ENCODE measurements at regions not wholly inside any gene's neighbourhood (a gene's known extent, or its start where the extent isn't known, plus 50 kb on each side); places are given as distances from the start of the nearest gene placed in this dataset.

GRCh38 chr6:80939898-80940297 lies 812.6 kb downstream of the TENT5A start:
- ChIA-PET CTCF (no interaction called here), RAD21 (ENCODE audit: unreplicated experiment) (no interaction called here), POLR2A (no interaction called here), SMC1A (ENCODE audit: uncharacterized antibody, unreplicated experiment) (no interaction called here)
- H2AFZ ChIP-seq (ENCODE audit: control insufficient read depth, low read depth, low read length), result no peak overlapping the region
- no peaks in the 10 kb centered on the region for H3K79me2 ChIP-seq (ENCODE audit: control insufficient read depth, insufficient read depth, low read length)
- no peaks in the 10 kb centered on the region for H3K9me3 ChIP-seq (replicated peaks; ENCODE audit: control insufficient read depth, insufficient read depth, low read length)
- no peaks in the 10 kb centered on the region for H3K27me3 ChIP-seq (replicated peaks in 1 of 2; ENCODE audit: control insufficient read depth in 2 of 2, insufficient read depth in 2 of 2, low read length in 1 of 2)
- FAIRE-seq (no peak), ATAC-seq (no peak), DNase-seq (ENCODE audit: low read depth, low spot score) (no peak)
- no peak overlapping the region for H3K27ac ChIP-seq (ENCODE audit: control insufficient read depth, insufficient read depth)
- BruUV-seq (replicated peaks), result no TSS peak
- H3K9ac ChIP-seq (ENCODE audit: control insufficient read depth, insufficient read depth, low read length), result no peak overlapping the region
- intact Hi-C loops (cut with micrococcal nuclease; ENCODE audit: unreplicated experiment) (no loop called here), in situ Hi-C loops (cut with MboI) (no loop called here)
- H4K20me1 ChIP-seq (ENCODE audit: control insufficient read depth, insufficient read depth), result no peaks in the 10 kb centered on the region
- H3K4me1 ChIP-seq (ENCODE audit: control insufficient read depth, insufficient read depth, low read length), result no peaks in the 10 kb centered on the region
- no peak overlapping the region for H3K4me2 ChIP-seq (ENCODE audit: control insufficient read depth, insufficient read depth)
- no peak overlapping the region for H3K4me3 ChIP-seq
- no peaks in the 10 kb centered on the region for H3K36me3 ChIP-seq (ENCODE audit: control insufficient read depth in 2 of 2, insufficient read depth in 2 of 2, low read length in 1 of 2)
- TF ChIP-seq NFYA (IDR thresholded peaks at IDR 0.05; ENCODE audit: borderline replicate concordance, low read depth, low read length) (no peak), CEBPB (IDR thresholded peaks at IDR 0.05; ENCODE audit: borderline replicate concordance in 1 of 2, low read depth in 2 of 2, low read length in 2 of 2) (no peak), POU2F2 (IDR thresholded peaks at IDR 0.05; ENCODE audit: borderline replicate concordance, low read depth, low read length) (no peak)
- TF ChIP-seq, protein P1, sequence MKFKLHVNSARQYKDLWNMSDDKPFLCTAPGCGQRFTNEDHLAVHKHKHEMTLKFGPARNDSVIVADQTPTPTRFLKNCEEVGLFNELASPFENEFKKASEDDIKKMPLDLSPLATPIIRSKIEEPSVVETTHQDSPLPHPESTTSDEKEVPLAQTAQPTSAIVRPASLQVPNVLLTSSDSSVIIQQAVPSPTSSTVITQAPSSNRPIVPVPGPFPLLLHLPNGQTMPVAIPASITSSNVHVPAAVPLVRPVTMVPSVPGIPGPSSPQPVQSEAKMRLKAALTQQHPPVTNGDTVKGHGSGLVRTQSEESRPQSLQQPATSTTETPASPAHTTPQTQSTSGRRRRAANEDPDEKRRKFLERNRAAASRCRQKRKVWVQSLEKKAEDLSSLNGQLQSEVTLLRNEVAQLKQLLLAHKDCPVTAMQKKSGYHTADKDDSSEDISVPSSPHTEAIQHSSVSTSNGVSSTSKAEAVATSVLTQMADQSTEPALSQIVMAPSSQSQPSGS (IDR thresholded peaks at IDR 0.05; ENCODE audit: low read length), result no peak

- BruUV-seq (replicated peaks), result no TSS peak
- ChIA-PET SMC1A (ENCODE audit: uncharacterized antibody, unreplicated experiment) (no interaction called here), RAD21 (ENCODE audit: unreplicated experiment) (no interaction called here), POLR2A (no interaction called here), CTCF (no interaction called here)
- Histone ChIP-seq H3K79me2 (ENCODE audit: control insufficient read depth, insufficient read depth, low read length) (no peaks in the 10 kb centered on the region), H3K36me3 (ENCODE audit: control insufficient read depth in 2 of 2, insufficient read depth in 2 of 2, low read length in 1 of 2) (no peaks in the 10 kb centered on the region), H3K4me1 (ENCODE audit: control insufficient read depth, insufficient read depth, low read length) (no peaks in the 10 kb centered on the region), H3K9ac (ENCODE audit: control insufficient read depth, insufficient read depth, low read length) (no peak overlapping the region), H4K20me1 (ENCODE audit: control insufficient read depth, insufficient read depth) (no peaks in the 10 kb centered on the region), H3K4me3 (no peak overlapping the region), H2AFZ (ENCODE audit: control insufficient read depth, low read depth, low read length) (no peak overlapping the region), H3K9me3 (replicated peaks; ENCODE audit: control insufficient read depth, insufficient read depth, low read length) (no peaks in the 10 kb centered on the region), H3K27me3 (replicated peaks in 1 of 2; ENCODE audit: control insufficient read depth in 2 of 2, insufficient read depth in 2 of 2, low read length in 1 of 2) (no peaks in the 10 kb centered on the region), H3K4me2 (ENCODE audit: control insufficient read depth, insufficient read depth) (no peak overlapping the region), H3K27ac (ENCODE audit: control insufficient read depth, insufficient read depth) (no peak overlapping the region)
- in situ Hi-C loops (cut with MboI) (no loop called here), intact Hi-C loops (cut with micrococcal nuclease; ENCODE audit: unreplicated experiment) (no loop called here)
- ATAC-seq, result no peak
- 3% methylated on average over 4 of the region's 4 CpGs for WGBS (ENCODE audit: insufficient coverage, insufficient replicate concordance, low lambda C conversion rate, missing lambda C conversion rate)
- DNase-seq (ENCODE audit: low read depth, low spot score), result no peak
- no peak for FAIRE-seq
- TF ChIP-seq LARP7 (IDR thresholded peaks at IDR 0.05) (no peak), SUZ12 (IDR thresholded peaks at IDR 0.05; ENCODE audit: unreplicated experiment) (no peak), CUX1 (IDR thresholded peaks at IDR 0.05; ENCODE audit: insufficient replicate concordance, low read depth, low read length) (no peak), TARDBP (IDR thresholded peaks at IDR 0.05; ENCODE audit: borderline replicate concordance) (no peak), MXI1 (IDR thresholded peaks at IDR 0.05; ENCODE audit: low read depth, low read length) (no peak), ZNF24 (IDR thresholded peaks at IDR 0.05) (no peak), SREBF2 (IDR thresholded peaks at IDR 0.05; ENCODE audit: low read length) (no peak), MTA3 (IDR thresholded peaks at IDR 0.05; ENCODE audit: borderline replicate concordance, low read length) (no peak), FOS (IDR thresholded peaks at IDR 0.05; ENCODE audit: borderline replicate concordance, extremely low read depth, insufficient read length) (no peak), SMC3 (IDR thresholded peaks at IDR 0.05; ENCODE audit: borderline replicate concordance, low read length) (no peak), SP1 (IDR thresholded peaks at IDR 0.05; ENCODE audit: low read depth, low read length) (no peak)
Measured at GRCh38 chr6:80939480-80939879, 813.0 kb downstream of the TENT5A start.
